ENCODE measurements at regions not wholly inside any gene's neighbourhood (a gene's known extent, or its start where the extent isn't known, plus 50 kb on each side); places are given as distances from the start of the nearest gene placed in this dataset.

- no peak for TF ChIP-seq CTCF (IDR thresholded peaks at IDR 0.05 in 8 of 11, conservative IDR thresholded peaks at IDR 0.05 in 3 of 11)
- TF ChIP-seq POLR2A (IDR thresholded peaks at IDR 0.05): no peak
- TF ChIP-seq POLR2AphosphoS5 (IDR thresholded peaks at IDR 0.05): no peak
These were observed 70.2 kb downstream of the ZNF467 start for GRCh38 chr7:149703044-149703650.

All from spleen (tissue), 7 donors.